ENCODE measurements at regions not wholly inside any gene's neighbourhood (a gene's known extent, or its start where the extent isn't known, plus 50 kb on each side); places are given as distances from the start of the nearest gene placed in this dataset.

GRCh38 chr6:91018586-91018985 lies 431.7 kb upstream of the MAP3K7 start:
- DNase-seq (ENCODE audit: low spot score) = no peak
- no peak for TF ChIP-seq CTCF (IDR thresholded peaks at IDR 0.05; ENCODE audit: extremely low read depth, missing control alignments)

GRCh38 chr6:91013511-91013910 lies 426.6 kb upstream of the MAP3K7 start:
- no peak for TF ChIP-seq CTCF (IDR thresholded peaks at IDR 0.05; ENCODE audit: extremely low read depth, missing control alignments)
- DNase-seq (ENCODE audit: low spot score) = no peak

GRCh38 chr6:90997076-90997475 lies 410.2 kb upstream of the MAP3K7 start:
- DNase-seq (ENCODE audit: low spot score) = no peak
- TF ChIP-seq CTCF (IDR thresholded peaks at IDR 0.05; ENCODE audit: extremely low read depth, missing control alignments) = no peak

GRCh38 chr6:90993770-90994169 lies 406.9 kb upstream of the MAP3K7 start:
- no peak for DNase-seq (ENCODE audit: low spot score)
- TF ChIP-seq CTCF (IDR thresholded peaks at IDR 0.05; ENCODE audit: extremely low read depth, missing control alignments) = no peak

DNA sequence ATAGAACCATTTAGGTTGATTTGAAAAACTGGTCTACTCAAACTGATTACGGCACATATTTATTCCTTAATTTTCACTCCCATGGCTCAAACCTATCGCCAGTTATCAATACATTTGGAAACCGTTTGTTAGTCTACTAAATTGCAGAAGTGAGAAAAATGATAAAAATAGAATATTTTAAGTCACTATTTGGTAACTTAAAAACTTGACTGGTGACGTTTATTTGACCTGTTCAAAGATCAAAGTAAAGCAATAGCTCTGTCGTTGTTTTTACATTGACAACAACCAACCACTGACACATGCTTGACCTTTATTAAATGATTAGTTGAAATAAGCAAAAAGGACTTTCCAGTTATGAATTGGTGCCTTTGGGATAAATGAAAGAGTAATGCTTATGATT lies 402.9 kb upstream of the MAP3K7 start:
- no peak for TF ChIP-seq CTCF (IDR thresholded peaks at IDR 0.05; ENCODE audit: extremely low read depth, missing control alignments)
- DNase-seq (ENCODE audit: low spot score) = no peak

DNA sequence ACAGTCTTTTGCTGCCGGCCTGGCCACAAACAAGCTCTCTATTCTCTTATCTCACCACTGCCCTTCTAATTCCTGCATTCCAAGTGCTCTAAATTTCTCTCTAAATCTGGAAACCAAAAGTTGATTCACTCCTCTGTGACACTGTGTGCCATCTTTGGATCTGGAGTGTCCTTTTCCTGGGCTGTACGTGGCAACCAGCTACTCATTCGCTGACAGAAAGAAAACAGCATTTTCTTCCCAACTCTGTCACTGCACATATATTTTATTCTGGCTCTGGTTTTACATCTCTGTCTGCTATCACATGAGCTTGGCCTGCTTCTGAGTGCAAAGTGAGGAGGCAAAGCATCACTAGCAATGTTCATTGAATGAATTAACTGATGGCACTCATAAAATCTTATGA lies 397.2 kb upstream of the MAP3K7 start:
- TF ChIP-seq CTCF (IDR thresholded peaks at IDR 0.05; ENCODE audit: extremely low read depth, missing control alignments) = no peak
- DNase-seq (ENCODE audit: low spot score) = no peak

DNA sequence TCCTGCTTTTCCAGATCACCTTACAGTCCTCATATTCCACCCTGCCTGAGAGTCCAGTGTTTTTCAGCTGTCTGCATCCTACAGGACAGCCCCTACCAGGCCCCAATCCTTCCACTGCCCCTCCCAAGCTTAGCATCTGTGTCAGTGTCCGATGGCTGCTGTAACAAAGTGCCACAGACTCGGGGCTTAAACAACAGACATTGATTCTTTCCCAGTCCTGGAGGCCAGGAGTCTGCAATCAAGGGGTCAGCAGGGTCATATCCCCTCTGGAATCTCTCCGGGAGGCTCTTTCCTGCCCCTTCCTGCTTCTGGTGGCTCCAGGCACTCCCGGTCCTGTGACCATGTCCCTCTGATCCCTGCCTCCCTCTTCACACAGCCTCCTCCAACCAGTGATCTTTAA lies 396.6 kb upstream of the MAP3K7 start:
- DNase-seq (ENCODE audit: low spot score) = no peak
- TF ChIP-seq CTCF (IDR thresholded peaks at IDR 0.05; ENCODE audit: extremely low read depth, missing control alignments) = no peak

All from GM20000 (cell line).